ENCODE measurements at regions not wholly inside any gene's neighbourhood (a gene's known extent, or its start where the extent isn't known, plus 50 kb on each side); places are given as distances from the start of the nearest gene placed in this dataset.

DNA sequence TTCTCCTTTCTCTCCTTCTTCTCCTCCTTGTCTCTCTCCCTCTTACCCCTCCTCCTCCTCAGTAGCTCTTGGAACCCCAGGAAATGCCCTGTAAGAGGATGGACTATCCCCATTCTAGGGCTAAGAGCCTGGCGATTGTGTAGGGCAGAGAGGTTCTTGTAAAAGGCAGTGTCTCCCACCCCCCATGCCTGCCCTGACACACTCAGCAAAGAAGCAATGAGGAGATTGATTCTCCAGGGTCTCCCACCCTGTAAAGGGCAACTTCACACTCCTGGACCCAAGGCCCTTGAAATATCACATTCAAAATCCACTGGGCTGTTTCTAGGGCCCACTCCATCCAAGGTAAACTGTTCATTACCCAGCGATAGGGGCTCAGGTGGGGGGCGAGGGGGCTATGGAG is 144.1 kb downstream of the INSIG2 start:
- TF ChIP-seq, protein P1, sequence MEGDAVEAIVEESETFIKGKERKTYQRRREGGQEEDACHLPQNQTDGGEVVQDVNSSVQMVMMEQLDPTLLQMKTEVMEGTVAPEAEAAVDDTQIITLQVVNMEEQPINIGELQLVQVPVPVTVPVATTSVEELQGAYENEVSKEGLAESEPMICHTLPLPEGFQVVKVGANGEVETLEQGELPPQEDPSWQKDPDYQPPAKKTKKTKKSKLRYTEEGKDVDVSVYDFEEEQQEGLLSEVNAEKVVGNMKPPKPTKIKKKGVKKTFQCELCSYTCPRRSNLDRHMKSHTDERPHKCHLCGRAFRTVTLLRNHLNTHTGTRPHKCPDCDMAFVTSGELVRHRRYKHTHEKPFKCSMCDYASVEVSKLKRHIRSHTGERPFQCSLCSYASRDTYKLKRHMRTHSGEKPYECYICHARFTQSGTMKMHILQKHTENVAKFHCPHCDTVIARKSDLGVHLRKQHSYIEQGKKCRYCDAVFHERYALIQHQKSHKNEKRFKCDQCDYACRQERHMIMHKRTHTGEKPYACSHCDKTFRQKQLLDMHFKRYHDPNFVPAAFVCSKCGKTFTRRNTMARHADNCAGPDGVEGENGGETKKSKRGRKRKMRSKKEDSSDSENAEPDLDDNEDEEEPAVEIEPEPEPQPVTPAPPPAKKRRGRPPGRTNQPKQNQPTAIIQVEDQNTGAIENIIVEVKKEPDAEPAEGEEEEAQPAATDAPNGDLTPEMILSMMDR (IDR thresholded peaks at IDR 0.05; ENCODE audit: low read depth, low read length, poor library complexity, severe bottlenecking) = no peak
- TF ChIP-seq EZH2phosphoT487 (IDR thresholded peaks at IDR 0.05; ENCODE audit: borderline replicate concordance, low read length) = no peak

Data from DOHH2 (cell line).